GM12878 (cell line): ENCODE measurements at regions not wholly inside any gene's neighbourhood (a gene's known extent, or its start where the extent isn't known, plus 50 kb on each side); places are given as distances from the start of the nearest gene placed in this dataset.
A peak's percentile ranks its signal among the peaks of the same experiment; 100 is the strongest.

ENCODE experiments used
- EP300 ChIP-seq, 2 experiments: fragments of 150-350 bp in 1 of 2; IDR thresholded peaks; 2 replicates each; pipeline ENCODE4 v1.6.1; 2011 to 2012; ENCODE audit warnings: low read depth in 2 of 2, low read length in 2 of 2, borderline replicate concordance in 1 of 2, improper control_type of control experiment in 1 of 2, inconsistent platforms in 1 of 2; ENCODE audit not compliant: control insufficient read depth in 1 of 2
- EZH2 ChIP-seq: IDR thresholded peaks from 2 replicates; pipeline ENCODE4 v1.6.1; 2012; ENCODE audit warnings: low read depth, mild to moderate bottlenecking, control low read depth, inconsistent platforms, low read length, borderline replicate concordance; ENCODE audit not compliant: control insufficient read depth
- RELA ChIP-seq: fragments of 450-650 bp; IDR thresholded peaks from 2 replicates; pipeline ENCODE4 v1.8.0; 2014; ENCODE audit warnings: borderline replicate concordance; ENCODE audit not compliant: partially characterized antibody
- ZNF207 ChIP-seq: fragments of 450-650 bp; IDR thresholded peaks from 2 replicates; pipeline ENCODE4 v1.6.1; 2014; ENCODE audit warnings: antibody characterized with exemption, mild to moderate bottlenecking, borderline replicate concordance

DNA sequence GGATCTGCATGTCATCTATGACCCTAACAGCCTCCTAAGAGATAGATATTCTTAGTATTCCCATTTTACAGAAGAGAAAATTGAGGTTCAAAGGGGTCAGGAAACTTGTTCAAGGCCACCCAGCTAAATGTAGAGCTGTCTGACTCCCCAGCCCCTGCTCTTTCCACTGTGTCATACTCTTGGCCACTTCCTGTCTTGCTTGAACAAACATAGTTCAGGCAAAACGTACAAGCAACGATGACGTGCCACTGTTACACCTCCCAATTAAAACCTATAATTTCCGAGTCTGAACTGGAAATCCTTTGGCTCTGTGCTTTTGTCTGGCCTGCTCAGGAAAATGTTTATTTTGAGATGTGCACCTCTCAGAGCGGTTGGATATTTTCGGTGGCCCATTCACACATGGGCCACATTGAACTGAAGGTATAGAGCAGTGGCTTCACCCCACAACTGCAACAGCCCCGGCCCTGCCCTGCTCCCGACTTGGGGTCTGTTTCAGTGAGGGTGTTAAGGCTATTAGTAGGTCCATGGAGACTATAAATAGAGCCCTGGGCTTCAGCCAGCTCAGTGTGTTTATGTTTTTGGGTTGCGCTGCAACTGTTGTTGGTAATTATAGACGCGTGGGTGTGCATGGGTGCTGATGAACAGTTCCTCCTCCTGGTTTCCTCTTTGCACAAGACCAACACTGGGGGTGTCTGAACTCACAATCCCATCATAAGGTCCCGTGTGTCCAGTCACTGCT, 172.3 kb upstream of the ADO start:
- TF ChIP-seq EZH2 (no peak), ZNF207 (no peak; the same call in none of the 2 replicates), RELA (peak; percentile 83), EP300 (IDR thresholded peaks at IDR 0.05; ENCODE audit: borderline replicate concordance in 1 of 2, control insufficient read depth in 1 of 2, low read depth in 2 of 2, low read length in 2 of 2) (peak; percentile 75 to 94)
